ENCODE measurements at regions not wholly inside any gene's neighbourhood (a gene's known extent, or its start where the extent isn't known, plus 50 kb on each side); places are given as distances from the start of the nearest gene placed in this dataset.

- H3K4me2 ChIP-seq (ENCODE audit: insufficient read depth, low read length, poor library complexity, severe bottlenecking), result no peak overlapping the region
Measured at GRCh38 chr14:98685725-98686124, 586.3 kb downstream of the BCL11B start.

GRCh38 chr14:98688446-98688845 is 583.6 kb downstream of the BCL11B start:
- Histone ChIP-seq H3K4ac (ENCODE audit: low read length) (no peak overlapping the region), H3K4me1 (ENCODE audit: control insufficient read depth in 2 of 2, insufficient read depth in 1 of 2, low read depth in 1 of 2, low read length in 2 of 2) (peaks cover 0 to 1% of the 10 kb centered on the region in 2 donors), H2AK5ac (ENCODE audit: low read depth, low read length) (no peak overlapping the region), H3K27me3 (ENCODE audit: control insufficient read depth in 3 of 3, insufficient read depth in 3 of 3, low read depth in 1 of 3, low read length in 3 of 3) (no peaks in the 10 kb centered on the region), H3K9me3 (replicated peaks in 1 of 2; ENCODE audit: control insufficient read depth in 2 of 2, insufficient read depth in 1 of 2, low read depth in 1 of 2, low read length in 2 of 2) (no peaks in the 10 kb centered on the region), H3K4me2 (ENCODE audit: insufficient read depth, low read length, poor library complexity, severe bottlenecking) (no peak overlapping the region), H3K9ac (ENCODE audit: low read depth, low read length, poor library complexity) (no peak overlapping the region), H3K36me3 (replicated peaks in 1 of 2; ENCODE audit: control insufficient read depth in 2 of 2, insufficient read depth in 2 of 2, low read length in 2 of 2) (no peaks in the 10 kb centered on the region), H3K27ac (replicated peaks; ENCODE audit: low read length) (no peak overlapping the region), H3K14ac (ENCODE audit: low read length) (no peak overlapping the region), H3K79me1 (ENCODE audit: low read depth, low read length) (peaks cover 2% of the 10 kb centered on the region), H2AFZ (ENCODE audit: low read length) (no peak overlapping the region), H4K8ac (ENCODE audit: low read depth, low read length) (no peak overlapping the region), H2BK5ac (ENCODE audit: low read length) (no peak overlapping the region), H2BK120ac (ENCODE audit: low read depth, low read length) (no peak overlapping the region), H3K18ac (ENCODE audit: low read length) (peak overlapping the region; percentile 23), H2BK15ac (ENCODE audit: low read length) (no peak overlapping the region), H3K23ac (ENCODE audit: low read depth, low read length, poor library complexity) (no peak overlapping the region), H3K4me3 (ENCODE audit: low read length in 2 of 2) (no peak overlapping the region), H4K91ac (ENCODE audit: low read depth, low read length, poor library complexity) (no peak overlapping the region), H2BK12ac (ENCODE audit: low read length) (no peak overlapping the region)
- DNase-seq (ENCODE audit: low spot score), result no peak
- no CpG with 5 or more reads among the region's 3 CpGs for WGBS, 2 donors (ENCODE audit: extremely low coverage in 2 of 2, insufficient read length in 2 of 2, insufficient replicate concordance in 1 of 2)

More at GRCh38 chr14:98685725-98686124, 586.3 kb downstream of the BCL11B start:
- no peak overlapping the region for H2BK120ac ChIP-seq (ENCODE audit: low read depth, low read length)
- no peak overlapping the region for H3K18ac ChIP-seq (ENCODE audit: low read length)
- H2AK5ac ChIP-seq (ENCODE audit: low read depth, low read length), result no peak overlapping the region
- no peak overlapping the region for H3K14ac ChIP-seq (ENCODE audit: low read length)
- no peak overlapping the region for H2BK15ac ChIP-seq (ENCODE audit: low read length)
- no peak overlapping the region for H2BK5ac ChIP-seq (ENCODE audit: low read length)
- H3K27me3 ChIP-seq (ENCODE audit: control insufficient read depth in 3 of 3, insufficient read depth in 3 of 3, low read depth in 1 of 3, low read length in 3 of 3), result no peaks in the 10 kb centered on the region
- no CpG with 5 or more reads among the region's 6 CpGs for WGBS, 2 donors (ENCODE audit: extremely low coverage in 2 of 2, insufficient read length in 2 of 2, insufficient replicate concordance in 1 of 2)
- H3K79me1 ChIP-seq (ENCODE audit: low read depth, low read length), result no peaks in the 10 kb centered on the region
- H3K27ac ChIP-seq (replicated peaks; ENCODE audit: low read length), result no peak overlapping the region
- H3K4ac ChIP-seq (ENCODE audit: low read length), result no peak overlapping the region
- H3K23ac ChIP-seq (ENCODE audit: low read depth, low read length, poor library complexity), result no peak overlapping the region
- no peak overlapping the region for H4K8ac ChIP-seq (ENCODE audit: low read depth, low read length)
- H3K9ac ChIP-seq (ENCODE audit: low read depth, low read length, poor library complexity), result no peak overlapping the region
- no peaks in the 10 kb centered on the region for H3K36me3 ChIP-seq (replicated peaks in 1 of 2; ENCODE audit: control insufficient read depth in 2 of 2, insufficient read depth in 2 of 2, low read length in 2 of 2)
- peaks cover 0 to 1% of the 10 kb centered on the region in 2 donors for H3K4me1 ChIP-seq (ENCODE audit: control insufficient read depth in 2 of 2, insufficient read depth in 1 of 2, low read depth in 1 of 2, low read length in 2 of 2)
- no peak overlapping the region for H4K91ac ChIP-seq (ENCODE audit: low read depth, low read length, poor library complexity)
- H3K4me3 ChIP-seq (ENCODE audit: low read length in 2 of 2), result no peak overlapping the region
- H2BK12ac ChIP-seq (ENCODE audit: low read length), result no peak overlapping the region
- DNase-seq (ENCODE audit: low spot score), result no peak
- H2AFZ ChIP-seq (ENCODE audit: low read length), result no peak overlapping the region
- H3K9me3 ChIP-seq (replicated peaks in 1 of 2; ENCODE audit: control insufficient read depth in 2 of 2, insufficient read depth in 1 of 2, low read depth in 1 of 2, low read length in 2 of 2), result no peaks in the 10 kb centered on the region

- Histone ChIP-seq H3K27me3 (ENCODE audit: control insufficient read depth in 3 of 3, insufficient read depth in 3 of 3, low read depth in 1 of 3, low read length in 3 of 3) (no peaks in the 10 kb centered on the region), H3K79me1 (ENCODE audit: low read depth, low read length) (peaks cover 2% of the 10 kb centered on the region), H2BK15ac (ENCODE audit: low read length) (no peak overlapping the region), H2BK5ac (ENCODE audit: low read length) (no peak overlapping the region), H3K27ac (replicated peaks; ENCODE audit: low read length) (no peak overlapping the region), H2AFZ (ENCODE audit: low read length) (no peak overlapping the region), H3K23ac (ENCODE audit: low read depth, low read length, poor library complexity) (no peak overlapping the region), H3K18ac (ENCODE audit: low read length) (no peak overlapping the region), H4K8ac (ENCODE audit: low read depth, low read length) (no peak overlapping the region), H3K4me1 (ENCODE audit: control insufficient read depth in 2 of 2, insufficient read depth in 1 of 2, low read depth in 1 of 2, low read length in 2 of 2) (peaks cover 0 to 1% of the 10 kb centered on the region in 2 donors), H3K4ac (ENCODE audit: low read length) (no peak overlapping the region), H3K4me2 (ENCODE audit: insufficient read depth, low read length, poor library complexity, severe bottlenecking) (no peak overlapping the region), H2BK12ac (ENCODE audit: low read length) (no peak overlapping the region), H3K36me3 (replicated peaks in 1 of 2; ENCODE audit: control insufficient read depth in 2 of 2, insufficient read depth in 2 of 2, low read length in 2 of 2) (no peaks in the 10 kb centered on the region), H2BK120ac (ENCODE audit: low read depth, low read length) (no peak overlapping the region), H4K91ac (ENCODE audit: low read depth, low read length, poor library complexity) (no peak overlapping the region), H3K9ac (ENCODE audit: low read depth, low read length, poor library complexity) (no peak overlapping the region), H2AK5ac (ENCODE audit: low read depth, low read length) (no peak overlapping the region), H3K14ac (ENCODE audit: low read length) (no peak overlapping the region), H3K4me3 (ENCODE audit: low read length in 2 of 2) (no peak overlapping the region), H3K9me3 (replicated peaks in 1 of 2; ENCODE audit: control insufficient read depth in 2 of 2, insufficient read depth in 1 of 2, low read depth in 1 of 2, low read length in 2 of 2) (no peaks in the 10 kb centered on the region)
- WGBS, 2 donors (ENCODE audit: extremely low coverage in 2 of 2, insufficient read length in 2 of 2, insufficient replicate concordance in 1 of 2), result no CpG with 5 or more reads among the region's 3 CpGs
- no peak for DNase-seq (ENCODE audit: low spot score)
Measured at GRCh38 chr14:98689951-98690350, 582.0 kb downstream of the BCL11B start.

- Histone ChIP-seq H3K27ac (replicated peaks; ENCODE audit: low read length) (no peak overlapping the region), H2BK5ac (ENCODE audit: low read length) (no peak overlapping the region), H3K14ac (ENCODE audit: low read length) (no peak overlapping the region), H4K91ac (ENCODE audit: low read depth, low read length, poor library complexity) (no peak overlapping the region), H3K9ac (ENCODE audit: low read depth, low read length, poor library complexity) (no peak overlapping the region), H3K18ac (ENCODE audit: low read length) (no peak overlapping the region), H2BK120ac (ENCODE audit: low read depth, low read length) (no peak overlapping the region), H2BK12ac (ENCODE audit: low read length) (no peak overlapping the region), H3K36me3 (replicated peaks in 1 of 2; ENCODE audit: control insufficient read depth in 2 of 2, insufficient read depth in 2 of 2, low read length in 2 of 2) (no peaks in the 10 kb centered on the region), H3K23ac (ENCODE audit: low read depth, low read length, poor library complexity) (no peak overlapping the region), H3K27me3 (ENCODE audit: control insufficient read depth in 3 of 3, insufficient read depth in 3 of 3, low read depth in 1 of 3, low read length in 3 of 3) (no peaks in the 10 kb centered on the region), H2AFZ (ENCODE audit: low read length) (no peak overlapping the region), H3K79me1 (ENCODE audit: low read depth, low read length) (peaks cover 2% of the 10 kb centered on the region), H3K4me1 (ENCODE audit: control insufficient read depth in 2 of 2, insufficient read depth in 1 of 2, low read depth in 1 of 2, low read length in 2 of 2) (no peaks in the 10 kb centered on the region), H3K9me3 (replicated peaks in 1 of 2; ENCODE audit: control insufficient read depth in 2 of 2, insufficient read depth in 1 of 2, low read depth in 1 of 2, low read length in 2 of 2) (peaks cover 0 to 1% of the 10 kb centered on the region in 2 donors), H3K4me2 (ENCODE audit: insufficient read depth, low read length, poor library complexity, severe bottlenecking) (no peak overlapping the region), H2AK5ac (ENCODE audit: low read depth, low read length) (no peak overlapping the region), H2BK15ac (ENCODE audit: low read length) (no peak overlapping the region), H3K4me3 (ENCODE audit: low read length in 2 of 2) (no peak overlapping the region), H3K4ac (ENCODE audit: low read length) (no peak overlapping the region), H4K8ac (ENCODE audit: low read depth, low read length) (no peak overlapping the region)
- DNase-seq (ENCODE audit: low spot score), result no peak
- no CpG with 5 or more reads among the region's 5 CpGs for WGBS, 2 donors (ENCODE audit: extremely low coverage in 2 of 2, insufficient read length in 2 of 2, insufficient replicate concordance in 1 of 2)
Measured at GRCh38 chr14:98692832-98693231, 579.2 kb downstream of the BCL11B start.
